ENCODE measurements at regions not wholly inside any gene's neighbourhood (a gene's known extent, or its start where the extent isn't known, plus 50 kb on each side); places are given as distances from the start of the nearest gene placed in this dataset.

DNA sequence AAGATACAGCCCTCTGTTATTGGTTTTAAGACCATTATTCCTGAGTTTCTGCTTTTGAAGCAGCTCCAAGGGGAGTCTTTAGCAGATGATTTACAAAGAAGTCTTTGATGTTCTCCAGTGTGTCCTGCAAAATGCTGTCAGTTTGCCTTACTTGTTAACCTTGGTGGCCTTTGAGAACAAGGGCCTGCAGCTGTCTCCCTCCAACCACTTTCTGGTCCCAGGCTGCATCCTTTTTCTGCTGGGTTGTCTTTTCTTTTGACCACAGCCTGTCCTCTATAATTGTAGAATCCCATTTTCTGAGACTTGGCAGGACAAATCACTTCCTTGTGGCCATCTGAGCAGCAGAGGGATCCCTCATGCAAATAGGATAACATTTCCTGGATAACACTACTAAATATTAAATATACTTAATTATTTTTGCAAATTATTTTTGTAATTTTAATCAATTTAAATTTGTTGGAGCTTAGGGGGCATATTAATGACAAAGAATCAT lies 281.4 kb downstream of the DMRT2 start:
- no peak for DNase-seq (ENCODE audit: low read depth in 2 of 2)

DNA sequence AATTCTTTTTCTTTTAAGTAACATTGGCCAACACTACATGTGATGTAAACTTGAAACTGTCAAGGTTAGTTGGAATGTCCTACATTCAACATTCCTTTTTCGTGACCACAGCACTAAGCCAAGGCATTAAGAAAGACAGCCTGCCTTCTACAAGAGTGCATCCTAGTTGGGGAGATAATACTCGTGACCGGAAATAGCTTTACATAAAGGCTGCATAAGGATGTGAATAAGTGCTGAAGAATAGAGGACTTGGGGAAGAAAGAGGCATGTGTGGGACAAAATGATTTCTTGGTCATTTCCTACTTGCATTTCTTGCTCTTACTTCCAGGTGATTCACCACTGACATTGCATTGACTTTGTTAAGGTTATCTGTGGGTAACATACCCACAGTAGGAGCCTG lies 282.0 kb downstream of the DMRT2 start:
- DNase-seq (ENCODE audit: low read depth in 2 of 2), result no peak

DNA sequence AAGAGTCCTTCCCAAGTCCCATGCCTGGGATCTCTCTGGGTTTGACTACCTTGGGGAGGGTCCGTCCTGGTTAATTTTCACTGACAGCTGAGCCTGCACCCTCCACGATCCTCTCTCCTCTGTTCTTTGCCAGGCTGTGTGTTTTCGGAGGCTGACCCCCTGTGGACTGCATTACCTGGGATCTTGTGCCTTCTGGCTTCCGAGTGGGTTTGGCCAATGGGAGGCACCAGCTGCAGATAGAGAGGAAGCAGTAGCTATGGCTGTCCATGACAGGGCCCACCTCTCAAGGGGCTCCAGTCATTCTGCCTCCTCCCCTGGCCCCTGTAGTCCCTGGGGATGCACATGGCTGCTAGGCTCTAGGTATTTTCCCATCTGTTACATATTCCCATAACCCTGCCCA lies 285.0 kb downstream of the DMRT2 start:
- no peak for DNase-seq (ENCODE audit: low read depth in 2 of 2)

DNA sequence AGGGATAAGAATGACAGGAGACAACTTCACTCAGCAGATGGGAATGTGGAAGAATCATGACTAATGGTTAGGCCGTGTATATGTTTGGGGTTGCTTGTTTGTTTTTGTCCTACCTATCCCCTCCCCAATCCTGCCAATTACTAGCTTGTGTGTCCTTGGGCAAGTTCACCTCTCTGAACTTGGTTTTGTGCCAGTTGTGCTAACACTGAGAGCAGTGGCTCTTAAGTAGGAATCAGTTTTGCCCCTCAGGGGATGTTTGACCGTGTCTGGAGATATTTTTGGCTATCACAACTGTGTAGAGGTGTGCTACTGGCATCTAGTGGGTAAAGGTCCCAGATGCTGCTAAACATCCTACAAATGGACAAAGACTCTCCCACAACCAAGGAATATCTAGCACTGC lies 287.0 kb downstream of the DMRT2 start:
- DNase-seq (ENCODE audit: low read depth in 2 of 2), result no peak

DNA sequence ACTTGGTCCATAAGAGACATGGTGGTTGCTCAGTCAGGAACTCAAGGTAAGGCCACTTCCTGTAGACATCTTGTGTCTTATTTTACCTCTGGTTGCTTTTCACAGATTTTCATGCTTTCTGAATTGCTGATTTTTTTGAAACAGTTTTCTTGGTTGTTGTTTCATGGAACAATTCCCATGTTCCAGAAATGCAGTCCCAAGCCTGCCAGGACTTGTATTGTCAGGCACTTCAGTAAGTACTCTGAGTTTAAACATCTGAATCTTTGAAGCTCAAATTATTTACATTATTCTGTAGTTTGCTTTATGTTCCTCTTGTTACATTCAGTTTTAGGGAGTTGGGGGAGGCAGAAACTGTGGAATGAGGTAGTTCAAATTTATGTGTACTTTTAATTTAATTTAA lies 290.2 kb downstream of the DMRT2 start:
- DNase-seq (ENCODE audit: low read depth in 2 of 2), result no peak

DNA sequence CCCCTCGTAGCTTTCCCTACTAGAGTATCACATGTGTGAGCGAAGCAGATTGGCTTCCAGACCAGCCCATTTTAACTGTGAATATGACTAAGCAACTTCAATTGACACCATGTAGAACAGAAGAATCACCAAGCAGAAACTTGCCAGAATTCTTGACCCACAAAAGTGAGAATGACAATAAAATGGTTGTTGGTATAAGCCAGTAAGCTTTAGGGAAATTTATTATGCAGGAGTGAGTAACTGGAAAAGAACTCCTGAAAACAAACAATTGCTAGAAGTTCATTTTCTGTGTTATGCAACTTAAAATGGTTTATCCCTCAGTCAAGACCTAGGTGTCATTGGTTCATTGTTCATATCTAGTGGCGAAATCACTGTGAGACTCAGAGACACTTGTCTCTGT lies 303.1 kb downstream of the DMRT2 start:
- no peak for DNase-seq (ENCODE audit: low read depth in 2 of 2)

DNA sequence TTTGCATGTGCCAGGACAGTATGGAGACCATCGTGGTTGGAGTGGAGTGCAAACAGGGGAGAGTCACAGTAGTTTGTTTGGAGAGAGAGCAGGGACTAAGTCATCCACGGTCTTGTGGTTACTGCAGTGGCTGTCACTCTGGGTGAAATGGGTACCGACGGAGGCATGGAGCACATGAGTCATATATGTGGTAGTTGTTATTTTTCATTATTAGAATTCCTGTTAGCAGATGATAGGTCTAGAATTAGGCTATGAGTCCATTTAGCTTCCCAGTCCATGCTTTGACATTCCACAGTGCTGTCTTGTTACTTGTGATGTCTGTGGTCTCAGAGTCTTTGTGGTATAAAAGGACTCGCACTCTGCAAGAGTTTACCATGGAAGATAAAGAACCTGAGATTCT lies 303.9 kb downstream of the DMRT2 start:
- no peak for DNase-seq (ENCODE audit: low read depth in 2 of 2)

DNA sequence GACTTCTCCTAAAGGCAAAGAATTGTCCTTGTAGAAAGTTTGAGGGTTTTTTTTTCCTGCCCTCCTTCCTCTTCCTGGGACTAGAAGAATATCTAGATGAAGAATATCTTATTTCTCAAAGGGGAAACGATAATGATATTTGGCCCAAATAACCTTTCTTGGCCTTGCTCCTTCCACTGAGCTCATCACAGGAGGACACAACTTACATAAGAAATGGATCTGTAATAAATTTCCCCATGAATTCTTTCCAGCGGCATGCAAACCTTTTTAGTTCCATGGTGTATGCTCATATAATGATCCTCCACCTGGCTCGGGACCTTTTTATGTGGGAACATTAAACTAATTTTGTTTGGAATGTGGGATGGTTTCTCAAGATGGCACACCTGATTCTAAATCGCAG lies 304.4 kb downstream of the DMRT2 start:
- DNase-seq (ENCODE audit: low read depth in 2 of 2), result no peak

DNA sequence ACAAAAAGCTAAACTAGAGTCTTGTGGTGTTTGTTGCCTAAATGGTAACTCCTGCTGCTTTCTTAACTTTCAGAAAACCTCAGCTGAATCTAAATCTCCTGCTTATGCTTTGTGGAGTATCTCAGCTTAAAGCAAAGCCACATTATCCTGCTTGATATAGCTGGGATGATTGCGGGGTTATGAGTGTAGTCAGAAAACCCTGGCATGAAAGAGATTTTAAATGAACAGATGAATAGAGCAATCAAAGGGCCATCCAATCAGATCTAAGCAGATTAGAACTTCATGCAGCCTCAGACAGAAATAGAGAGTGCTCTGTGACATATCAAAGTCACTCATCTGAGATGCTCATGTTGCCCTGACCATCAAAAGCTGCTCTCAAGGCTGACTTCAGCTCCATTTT lies 305.5 kb downstream of the DMRT2 start:
- DNase-seq (ENCODE audit: low read depth in 2 of 2), result no peak

DNA sequence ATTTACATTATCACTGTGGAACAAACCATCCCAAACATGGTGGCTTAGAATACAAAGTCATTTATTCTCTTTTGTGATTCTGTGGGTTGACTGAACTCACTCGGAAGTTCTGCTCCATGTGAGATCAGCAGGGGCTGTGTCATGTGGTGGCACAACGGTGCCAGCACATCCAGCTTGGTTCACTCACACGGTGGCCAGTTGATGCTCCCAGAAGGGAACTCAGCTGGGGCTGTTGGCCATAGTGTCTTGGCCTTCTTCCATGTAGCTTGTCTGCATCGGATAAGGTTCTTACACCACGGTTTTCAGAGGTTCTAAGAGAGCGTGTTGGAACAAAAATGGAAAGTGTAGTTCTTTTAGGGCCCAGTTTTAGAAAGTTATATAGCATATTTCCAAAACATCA lies 312.7 kb downstream of the DMRT2 start:
- no peak for DNase-seq (ENCODE audit: low read depth in 2 of 2)

DNA sequence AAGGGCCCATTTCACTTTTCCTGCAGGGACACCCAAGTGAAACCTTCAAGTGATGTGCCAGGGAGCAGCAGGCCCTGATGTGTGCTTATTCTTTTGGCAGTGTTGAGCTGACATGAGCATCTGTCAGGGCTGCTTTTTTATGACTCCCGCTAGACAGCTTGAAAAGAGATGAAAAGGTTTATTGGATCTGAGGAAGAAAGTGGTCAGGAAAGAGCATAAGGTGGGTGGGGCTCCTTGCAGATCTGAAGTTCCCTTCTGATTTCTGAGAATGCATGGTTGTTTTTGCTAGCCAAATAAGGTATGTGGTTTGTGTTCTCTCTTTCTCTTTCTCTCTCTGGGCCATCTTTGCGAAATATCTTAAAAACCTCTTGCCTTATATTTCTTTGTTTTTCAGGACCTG lies 316.1 kb downstream of the DMRT2 start:
- no peak for DNase-seq (ENCODE audit: low read depth in 2 of 2)

DNA sequence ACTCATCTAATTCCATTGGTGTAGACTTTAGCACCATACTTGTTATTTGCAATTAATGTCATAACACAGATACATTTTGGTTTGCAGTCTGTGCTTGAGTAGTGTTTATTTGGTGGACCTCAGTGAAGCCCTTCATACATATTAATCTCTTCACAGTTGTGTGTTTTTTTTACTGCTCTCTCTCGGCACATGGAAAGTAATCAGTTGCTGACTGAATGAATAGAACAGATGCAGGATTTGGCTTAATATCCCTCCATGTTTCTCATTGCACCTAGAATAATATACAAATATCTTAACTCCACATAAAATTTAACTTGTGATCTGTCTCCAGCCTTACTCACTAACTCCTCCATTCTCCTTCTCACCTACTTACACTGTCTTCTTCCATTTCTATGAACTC lies 319.1 kb downstream of the DMRT2 start:
- no peak for DNase-seq (ENCODE audit: low read depth in 2 of 2)

DNA sequence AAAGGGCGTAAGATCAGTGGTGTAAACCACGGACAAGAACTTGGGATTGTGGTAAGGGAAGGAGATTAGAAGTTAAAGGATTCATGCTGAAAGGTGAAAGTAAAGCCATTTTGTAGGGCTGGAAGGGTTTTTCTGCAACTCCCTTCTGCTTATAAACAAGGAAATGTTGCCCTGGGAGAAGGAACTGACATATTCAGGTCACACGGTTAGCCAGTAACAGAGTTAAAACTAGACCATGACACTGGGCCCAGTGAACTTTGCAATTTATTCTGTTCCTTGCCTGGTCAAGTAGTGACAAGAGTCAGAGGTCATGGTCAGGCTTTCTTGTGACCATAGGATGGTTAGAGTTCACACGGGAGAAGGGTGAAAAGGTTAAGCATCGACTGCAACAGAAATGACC lies 323.3 kb downstream of the DMRT2 start:
- DNase-seq (ENCODE audit: low read depth in 2 of 2), result no peak

DNA sequence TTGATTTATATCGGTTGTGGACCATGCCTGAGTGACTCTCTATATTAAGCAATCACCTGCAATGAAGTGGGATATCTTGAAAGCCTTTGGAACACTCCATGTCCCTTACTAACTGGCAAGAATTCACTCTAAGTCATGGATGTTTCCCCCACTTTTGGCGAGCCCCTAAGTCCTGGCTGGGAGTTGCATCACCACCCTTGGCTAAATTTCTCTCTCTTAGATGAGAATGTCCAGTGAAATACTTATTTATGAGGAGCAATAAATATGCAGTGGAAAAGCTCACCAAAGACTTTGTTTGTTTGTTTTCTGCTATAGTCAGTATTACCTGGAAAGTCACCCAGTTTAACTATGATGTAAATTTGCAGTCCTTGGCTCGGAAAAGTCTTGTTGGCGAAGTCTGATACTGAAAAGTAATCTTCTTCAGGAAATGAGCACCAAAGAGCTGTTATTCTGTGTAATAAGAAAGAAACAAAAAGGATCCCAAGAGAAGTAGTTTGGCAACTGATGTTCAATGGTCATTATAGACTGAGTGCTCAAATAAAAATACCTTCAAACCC lies 333.8 kb downstream of the DMRT2 start:
- no peak for DNase-seq (ENCODE audit: low read depth in 2 of 2)

DNA sequence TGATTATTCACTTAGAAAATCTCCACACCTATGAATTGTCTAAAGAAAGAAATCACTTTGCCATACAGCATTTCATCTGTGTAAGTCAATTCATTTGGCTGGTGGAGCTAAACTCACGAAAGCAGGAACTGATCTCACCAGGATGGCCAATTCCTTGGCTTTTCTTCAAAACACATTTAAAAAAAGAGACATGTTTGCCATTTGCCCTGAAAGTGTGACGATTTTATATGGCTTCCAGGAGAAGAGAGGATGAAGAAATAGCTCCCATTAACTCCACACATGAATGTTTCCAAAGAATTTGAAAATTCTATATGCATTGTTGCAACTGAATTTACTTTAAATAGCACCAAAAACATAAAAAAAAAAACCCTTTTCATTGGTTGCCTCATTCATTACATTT lies 334.7 kb downstream of the DMRT2 start:
- no peak for DNase-seq (ENCODE audit: low read depth in 2 of 2)

DNA sequence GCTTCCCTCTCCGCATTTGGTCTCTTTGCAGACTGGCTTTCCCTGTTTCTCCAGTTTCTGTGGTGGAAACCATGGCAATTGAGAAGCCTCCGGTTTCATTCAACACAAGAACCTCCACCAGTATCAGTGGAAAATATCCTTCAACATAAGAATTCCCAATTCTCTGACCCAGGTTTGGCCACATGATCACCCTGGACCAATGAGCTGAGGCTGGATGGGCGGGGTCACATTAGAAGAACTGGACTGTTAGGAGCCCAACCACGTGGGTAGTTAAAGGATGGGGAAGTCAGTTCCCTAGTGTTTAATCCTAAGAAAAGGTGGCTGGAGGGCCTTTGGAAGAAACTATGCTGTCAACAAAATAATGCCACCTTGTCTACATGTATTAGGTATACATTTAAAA lies 336.3 kb downstream of the DMRT2 start:
- no peak for DNase-seq (ENCODE audit: low read depth in 2 of 2)

DNA sequence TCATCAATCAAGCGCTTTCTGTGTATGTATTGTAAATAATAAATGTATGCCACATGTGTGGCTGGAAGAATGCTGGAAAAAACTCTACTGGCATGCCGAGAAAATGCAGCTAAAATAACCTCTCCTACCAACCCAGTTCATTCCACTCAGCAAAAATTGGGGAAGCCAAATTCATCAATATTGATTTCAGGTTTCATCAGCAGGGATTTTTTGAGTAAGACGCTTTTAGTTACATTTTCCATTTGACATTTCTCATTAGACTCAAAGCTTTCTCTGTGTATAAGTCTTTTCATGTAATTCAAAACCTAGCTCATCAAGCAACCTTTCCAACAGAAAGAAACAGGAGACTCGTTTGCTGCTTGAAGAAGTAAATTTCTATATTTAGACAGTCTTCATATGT lies 338.1 kb downstream of the DMRT2 start:
- DNase-seq (ENCODE audit: low read depth in 2 of 2), result no peak

DNA sequence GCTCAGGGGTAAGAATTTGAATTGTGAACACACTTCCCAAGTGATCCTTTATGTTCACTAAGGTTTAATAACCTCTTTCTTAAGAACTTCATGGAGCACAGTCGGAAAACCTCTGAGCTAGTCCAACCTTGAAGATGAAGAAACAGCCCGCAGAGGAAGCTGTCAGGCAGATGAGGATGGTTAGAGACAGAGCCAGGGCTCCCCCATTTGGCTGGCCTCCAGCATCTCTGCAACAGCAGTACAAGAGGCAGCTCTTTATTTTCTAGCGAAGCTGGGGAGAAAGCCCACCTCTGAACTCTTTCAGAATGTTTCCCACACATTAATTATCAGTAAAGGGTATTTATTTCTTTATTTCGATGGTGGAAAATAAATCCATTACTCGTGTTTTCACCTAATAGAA lies 350.8 kb downstream of the DMRT2 start:
- no peak for DNase-seq (ENCODE audit: low read depth in 2 of 2)

DNA sequence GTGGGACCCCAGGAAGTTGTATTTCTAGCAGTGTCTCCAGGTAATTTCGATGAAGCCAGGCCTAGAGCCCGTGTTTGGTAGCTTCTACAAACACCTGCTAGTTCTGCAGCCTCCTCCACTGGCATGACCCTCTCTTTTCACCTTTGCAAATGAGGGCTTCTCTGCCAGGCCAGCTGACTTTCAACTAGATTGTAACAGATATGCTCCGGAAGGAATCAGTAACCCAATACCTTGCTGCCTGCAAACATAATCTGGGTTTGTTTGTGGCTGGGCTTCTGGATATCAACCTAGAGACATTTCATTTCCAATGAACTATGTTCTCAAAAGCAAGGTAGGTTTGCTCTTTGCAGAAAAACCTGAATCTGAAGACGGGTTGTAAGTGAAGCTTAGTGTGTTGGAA lies 354.8 kb downstream of the DMRT2 start:
- DNase-seq (ENCODE audit: low read depth in 2 of 2), result no peak

DNA sequence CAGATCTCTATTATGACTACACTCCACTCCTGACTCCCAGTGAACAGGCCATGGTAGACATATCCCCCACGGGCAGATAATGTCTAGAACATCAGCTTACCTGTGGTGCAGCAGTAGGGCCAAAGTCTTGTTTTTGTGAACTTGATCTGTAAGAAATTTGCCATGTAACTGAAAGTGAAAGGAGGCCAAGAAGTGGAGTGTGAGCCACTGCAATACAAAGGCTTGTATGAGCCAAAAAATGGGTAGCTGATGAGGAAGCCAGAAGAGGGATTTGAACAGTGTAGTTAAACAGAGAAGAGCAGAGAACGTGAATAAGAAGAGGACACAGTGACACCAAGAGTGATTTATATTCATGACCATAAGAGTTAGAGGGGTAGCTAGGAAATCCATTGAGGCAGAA lies 361.7 kb downstream of the DMRT2 start:
- no peak for DNase-seq (ENCODE audit: low read depth in 2 of 2)

DNA sequence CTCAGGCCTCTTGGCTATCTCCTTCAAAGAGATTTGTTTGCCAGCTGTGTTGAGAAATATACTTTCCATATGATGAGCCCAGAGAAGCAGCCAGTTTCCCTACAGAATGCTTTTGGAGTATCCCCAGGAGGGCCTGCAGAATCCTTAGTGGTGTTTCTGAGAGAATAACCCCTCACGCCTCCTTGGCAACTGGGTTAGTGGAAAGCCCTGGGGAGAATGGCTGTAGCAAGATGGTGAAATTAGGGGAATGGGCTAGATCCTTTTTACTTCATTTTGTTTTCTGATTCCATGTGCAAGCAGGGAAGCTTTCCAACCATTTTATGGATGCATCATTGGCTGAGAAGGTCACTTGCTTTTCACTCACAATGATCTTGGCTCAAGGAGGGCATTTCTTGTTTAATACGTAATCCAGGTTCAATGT lies 364.6 kb downstream of the DMRT2 start:
- no peak for DNase-seq (ENCODE audit: low read depth in 2 of 2)

DNA sequence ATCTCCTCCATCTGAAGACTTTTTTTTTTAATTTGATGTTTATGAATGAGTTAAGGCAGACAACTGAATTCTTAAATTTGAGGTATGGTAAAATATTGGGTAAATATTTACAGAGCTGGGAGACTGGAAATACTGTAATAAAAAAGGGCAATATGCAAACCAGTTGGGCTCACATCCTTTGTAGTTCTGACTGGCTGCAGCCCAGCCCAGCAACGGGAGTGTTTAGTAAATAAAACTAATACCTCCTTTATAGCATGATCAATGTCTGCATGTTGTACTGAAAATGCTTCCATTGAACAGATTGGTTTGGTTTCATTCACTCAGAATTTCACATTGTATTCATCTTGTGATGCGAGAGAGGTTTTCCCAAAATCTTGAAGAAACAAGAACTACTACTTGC lies 365.0 kb downstream of the DMRT2 start:
- no peak for DNase-seq (ENCODE audit: low read depth in 2 of 2)

DNA sequence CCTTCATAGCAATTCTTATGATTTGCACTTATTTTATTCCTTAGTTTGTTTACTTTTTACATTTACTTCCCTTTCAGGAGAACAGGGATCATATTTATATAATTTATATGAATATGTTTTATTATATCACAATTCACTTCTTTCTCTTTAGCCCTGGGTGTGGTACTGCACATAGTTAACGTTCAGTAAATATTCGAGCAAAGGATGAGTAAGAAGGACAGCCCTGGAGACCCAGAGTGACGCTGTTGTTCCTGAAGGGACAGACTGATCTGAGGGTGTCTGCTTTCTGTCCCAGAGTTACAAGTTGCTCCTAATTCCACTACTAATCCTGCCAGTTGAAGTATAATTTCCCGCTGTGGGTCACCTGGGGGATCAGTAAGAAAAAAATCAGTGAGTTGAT lies 366.1 kb downstream of the DMRT2 start:
- no peak for DNase-seq (ENCODE audit: low read depth in 2 of 2)

DNA sequence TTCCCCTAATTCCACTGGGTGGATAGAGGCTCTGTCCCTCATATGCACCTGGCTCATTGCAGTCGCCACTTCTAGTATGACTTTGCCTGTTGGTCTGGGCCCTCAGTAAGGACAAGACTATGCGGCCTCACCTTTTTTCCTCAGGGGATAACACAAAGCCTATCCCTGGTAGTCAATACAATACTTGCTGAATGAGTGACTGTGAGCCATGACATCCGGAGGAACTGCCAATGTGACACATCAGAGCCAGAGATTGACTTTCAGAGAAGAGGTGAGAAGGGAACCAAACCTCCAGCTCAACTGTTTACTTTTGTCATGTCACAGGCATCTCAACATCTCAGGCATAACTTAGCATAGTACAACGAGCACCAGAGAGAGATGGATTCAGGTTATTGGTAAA lies 371.3 kb downstream of the DMRT2 start:
- no peak for DNase-seq (ENCODE audit: low read depth in 2 of 2)

DNA sequence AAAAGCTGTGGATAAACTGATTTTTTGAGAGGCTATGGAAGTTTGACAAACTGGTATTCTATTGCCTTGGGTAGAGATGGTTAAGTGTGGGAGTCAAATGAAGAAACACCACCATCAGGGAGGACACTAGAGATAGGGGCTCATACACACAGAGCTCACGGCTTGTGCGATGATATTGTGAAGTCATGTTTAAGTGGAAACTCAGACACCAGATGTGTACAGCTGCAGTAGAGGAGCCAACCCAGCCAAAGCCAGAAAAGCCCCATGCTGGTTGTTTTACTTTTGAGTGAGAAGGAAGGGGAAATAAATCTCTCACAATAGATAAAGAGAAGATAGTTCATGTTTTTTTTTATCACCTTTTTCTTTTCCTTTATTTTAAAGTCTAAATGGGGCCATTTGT lies 377.7 kb downstream of the DMRT2 start:
- DNase-seq (ENCODE audit: low read depth in 2 of 2), result no peak
